Endothelial cell of umbilical vein (primary cell): ENCODE measurements at regions not wholly inside any gene's neighbourhood (a gene's known extent, or its start where the extent isn't known, plus 50 kb on each side); places are given as distances from the start of the nearest gene placed in this dataset.

Experiments
- EZH2 ChIP-seq: IDR thresholded peaks from 2 replicates; pipeline ENCODE4 v1.6.1; 2012; ENCODE audit warnings: borderline replicate concordance, low read depth, mild to moderate bottlenecking, moderate library complexity, low read length, inconsistent platforms; ENCODE audit not compliant: severe bottlenecking
- FOS ChIP-seq: IDR thresholded peaks from 2 replicates; pipeline ENCODE4 v1.6.1; 2011; ENCODE audit warnings: mild to moderate bottlenecking, low read length, moderate library complexity, borderline replicate concordance; ENCODE audit not compliant: insufficient read depth
- GATA2 ChIP-seq: IDR thresholded peaks from 2 replicates; pipeline ENCODE4 v1.7.0; 2011; ENCODE audit warnings: low read depth, mild to moderate bottlenecking, moderate library complexity, mixed read lengths, low read length; ENCODE audit not compliant: insufficient read length, insufficient read depth
- JUN ChIP-seq: IDR thresholded peaks from 2 replicates; pipeline ENCODE4 v1.6.1; 2011; ENCODE audit warnings: borderline replicate concordance, low read depth; ENCODE audit not compliant: insufficient read length, insufficient read depth
- MYC ChIP-seq: IDR thresholded peaks from one replicate; pipeline ENCODE4 v1.6.1; 2011; ENCODE audit warnings: mild to moderate bottlenecking, low read depth, low read length
- POLR2A ChIP-seq: IDR thresholded peaks from 2 replicates; pipeline ENCODE4 v1.6.1; 2012; ENCODE audit warnings: low read depth, mild to moderate bottlenecking, control low read depth, low read length
- POLR2AphosphoS5 ChIP-seq: IDR thresholded peaks from 2 replicates; pipeline ENCODE4 v1.6.1; 2012; ENCODE audit warnings: low read depth, mild to moderate bottlenecking, control low read depth, low read length, moderate library complexity; ENCODE audit not compliant: insufficient read depth
- TF ChIP-seq, protein P1 (sequence below), 2 donors: IDR thresholded peaks; 1 replicate in 1 of 2; 2 replicates in 1 of 2; pipeline ENCODE4 v1.5.1; 2011; ENCODE audit warnings: low read length in 2 of 2, mild to moderate bottlenecking in 2 of 2, moderate library complexity in 2 of 2, control low read depth in 1 of 2, inconsistent platforms in 1 of 2, low read depth in 1 of 2; ENCODE audit not compliant: insufficient read depth in 1 of 2; ENCODE audit errors: extremely low read depth in 1 of 2
- TF ChIP-seq, protein P2 (sequence below): IDR thresholded peaks from 2 replicates; pipeline ENCODE4 v1.6.1; 2011; ENCODE audit not compliant: insufficient read depth, insufficient read length

DNA sequence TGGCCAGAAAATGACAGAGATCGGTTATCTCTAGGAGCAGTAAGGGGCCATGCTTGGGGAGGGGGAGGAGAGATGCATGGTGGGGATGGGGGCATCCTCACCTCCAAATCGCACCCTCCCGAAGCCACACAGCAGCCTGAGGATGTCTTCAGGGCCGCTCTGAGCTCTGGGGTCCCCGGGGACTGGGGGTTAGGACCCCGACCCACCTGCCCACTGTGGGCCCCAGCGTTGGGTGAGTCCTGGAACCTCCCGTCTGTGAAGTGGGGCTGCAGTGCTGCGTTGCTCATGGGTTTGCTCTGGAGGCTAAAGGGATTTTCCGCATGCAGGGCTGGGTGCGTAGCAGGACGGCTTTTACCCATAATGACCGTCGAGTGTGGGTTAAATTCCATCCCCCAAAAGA is 1046.3 kb downstream of the BRD1 start:
- no peak for TF ChIP-seq MYC
- TF ChIP-seq JUN: no peak
- TF ChIP-seq, protein P1, sequence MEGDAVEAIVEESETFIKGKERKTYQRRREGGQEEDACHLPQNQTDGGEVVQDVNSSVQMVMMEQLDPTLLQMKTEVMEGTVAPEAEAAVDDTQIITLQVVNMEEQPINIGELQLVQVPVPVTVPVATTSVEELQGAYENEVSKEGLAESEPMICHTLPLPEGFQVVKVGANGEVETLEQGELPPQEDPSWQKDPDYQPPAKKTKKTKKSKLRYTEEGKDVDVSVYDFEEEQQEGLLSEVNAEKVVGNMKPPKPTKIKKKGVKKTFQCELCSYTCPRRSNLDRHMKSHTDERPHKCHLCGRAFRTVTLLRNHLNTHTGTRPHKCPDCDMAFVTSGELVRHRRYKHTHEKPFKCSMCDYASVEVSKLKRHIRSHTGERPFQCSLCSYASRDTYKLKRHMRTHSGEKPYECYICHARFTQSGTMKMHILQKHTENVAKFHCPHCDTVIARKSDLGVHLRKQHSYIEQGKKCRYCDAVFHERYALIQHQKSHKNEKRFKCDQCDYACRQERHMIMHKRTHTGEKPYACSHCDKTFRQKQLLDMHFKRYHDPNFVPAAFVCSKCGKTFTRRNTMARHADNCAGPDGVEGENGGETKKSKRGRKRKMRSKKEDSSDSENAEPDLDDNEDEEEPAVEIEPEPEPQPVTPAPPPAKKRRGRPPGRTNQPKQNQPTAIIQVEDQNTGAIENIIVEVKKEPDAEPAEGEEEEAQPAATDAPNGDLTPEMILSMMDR (IDR thresholded peaks at IDR 0.05; ENCODE audit: extremely low read depth in 1 of 2, insufficient read depth in 1 of 2, low read depth in 1 of 2, low read length in 2 of 2): no peak
- no peak for TF ChIP-seq POLR2A
- TF ChIP-seq, protein P2, sequence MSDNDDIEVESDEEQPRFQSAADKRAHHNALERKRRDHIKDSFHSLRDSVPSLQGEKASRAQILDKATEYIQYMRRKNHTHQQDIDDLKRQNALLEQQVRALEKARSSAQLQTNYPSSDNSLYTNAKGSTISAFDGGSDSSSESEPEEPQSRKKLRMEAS: no peak
- no peak for TF ChIP-seq EZH2
- no peak for TF ChIP-seq POLR2AphosphoS5
- TF ChIP-seq FOS: no peak
- TF ChIP-seq GATA2: no peak
